HepG2 (cell line): ENCODE measurements at regions not wholly inside any gene's neighbourhood (a gene's known extent, or its start where the extent isn't known, plus 50 kb on each side); places are given as distances from the start of the nearest gene placed in this dataset.

Source experiments
- ATAC-seq: fragments of 200-7000 bp; cut with Tn5 transposase; 3 replicates; pipeline ENCODE4 v1.9.1; 2020; ENCODE audit warnings: mild to moderate bottlenecking, moderate library complexity
- BruUV-seq: library from RNA; stranded (reverse); fragments of 400-500 nt; replicated peaks from 2 replicates; lab custom pipeline; 2021; lab: Mats Ljungman, UMichigan
- CTCF ChIA-PET: fragments of 300-600 bp; formaldehyde crosslinking; extraction: SDS; loops from one replicate; lab custom pipeline; 2021; ENCODE audit warnings: low total read pairs, inconsistent platforms, low intra/inter-chr PET ratio; lab: Yijun Ruan, JAX
- POLR2A ChIA-PET: fragments of 350-600 bp; sonication (Branson Sonifier 250); formaldehyde crosslinking; loops from one replicate; lab custom pipeline; 2020; ENCODE audit warnings: antibody characterized with exemption, inconsistent platforms; lab: Yijun Ruan, JAX
- DNase-seq: peaks from one replicate; pipeline ENCODE4 v3.0.0-alpha.2; 2015; ENCODE audit warnings: low spot score
- FAIRE-seq: peaks from 3 replicates; lab custom pipeline; 2011; peaks lifted over from hg19 to GRCh38; lab: Jason Lieb, UNC
- H2AFZ ChIP-seq: one replicate; pipeline ENCODE4 v1.6.1; 2011; ENCODE audit warnings: low read length, inconsistent platforms
- H3K27ac ChIP-seq: fragments of 300-600 bp; 3 replicates; pipeline ENCODE4 v1.8.0; 2011; ENCODE audit warnings: mixed run types, mild to moderate bottlenecking, mixed read lengths, low read length, inconsistent platforms; ENCODE audit not compliant: insufficient read depth; ENCODE audit errors: extremely low read length
- H3K27me3 ChIP-seq, 2 experiments: fragments of 200-600 bp in 1 of 2; 2 replicates in 1 of 2; 3 replicates in 1 of 2; pipeline versions ENCODE4 v1.6.0 to v1.8.0; 2011; ENCODE audit warnings: low read length in 2 of 2, mild to moderate bottlenecking in 2 of 2, moderate library complexity in 2 of 2, inconsistent platforms in 1 of 2; ENCODE audit not compliant: insufficient read depth in 2 of 2, control insufficient read depth in 1 of 2
- H3K36me3 ChIP-seq, 2 experiments: fragments of 200-600 bp in 1 of 2; replicated peaks in 1 of 2; 2 replicates in 1 of 2; 3 replicates in 1 of 2; pipeline versions ENCODE4 v1.5.1 to v1.8.0; 2011; ENCODE audit warnings: low read length in 2 of 2, inconsistent platforms in 1 of 2; ENCODE audit not compliant: insufficient read depth in 2 of 2, control insufficient read depth in 1 of 2
- H3K4me1 ChIP-seq: 2 replicates; pipeline ENCODE4 v1.5.1; 2012; ENCODE audit warnings: low read length, inconsistent platforms; ENCODE audit not compliant: insufficient read depth
- H3K4me2 ChIP-seq: 2 replicates; pipeline ENCODE4 v1.6.0; 2011; ENCODE audit warnings: low read depth, low read length, inconsistent platforms
- H3K4me3 ChIP-seq, 3 experiments: fragments of 200-600 bp in 1 of 3; sonication (generic), shearing (Covaris generic) in 1 of 3; replicated peaks in 1 of 3; 2 replicates each; pipeline ENCODE4 v1.5.1; 2011 to 2016; ENCODE audit warnings: low read length in 3 of 3, inconsistent platforms in 2 of 3, low read depth in 2 of 3, mild to moderate bottlenecking in 2 of 3, control low read depth in 1 of 3, mixed read lengths in 1 of 3; ENCODE audit not compliant: insufficient read depth in 1 of 3
- H3K79me2 ChIP-seq: one replicate; pipeline ENCODE4 v1.6.1; 2011; ENCODE audit warnings: low read length, inconsistent platforms; ENCODE audit not compliant: insufficient read depth
- H3K9ac ChIP-seq: 2 replicates; pipeline ENCODE4 v1.6.0; 2011; ENCODE audit warnings: mild to moderate bottlenecking, low read depth, low read length, inconsistent platforms; ENCODE audit not compliant: insufficient read depth
- H3K9me3 ChIP-seq: 2 replicates; pipeline ENCODE4 v1.5.1; 2012; ENCODE audit warnings: mild to moderate bottlenecking, low read length
- H4K20me1 ChIP-seq: 2 replicates; pipeline ENCODE4 v1.6.0; 2011; ENCODE audit warnings: inconsistent platforms, mild to moderate bottlenecking, low read length, moderate library complexity; ENCODE audit not compliant: insufficient read depth
- ATF2 ChIP-seq: sonication (generic); formaldehyde crosslinking; IDR thresholded peaks from 2 replicates; pipeline ENCODE4 v1.4.0; 2020; ENCODE audit warnings: missing genetic modification reagents
- BRCA1 ChIP-seq: sonication (generic); formaldehyde crosslinking; IDR thresholded peaks from 2 replicates; pipeline ENCODE4 v1.4.0; 2020; ENCODE audit warnings: missing genetic modification reagents
- DR1 ChIP-seq: sonication (generic); formaldehyde crosslinking; IDR thresholded peaks from 2 replicates; pipeline ENCODE4 v1.8.0; 2021; ENCODE audit warnings: mild to moderate bottlenecking, missing genetic modification reagents, inconsistent platforms
- HNF1B ChIP-seq: sonication (generic); formaldehyde crosslinking; IDR thresholded peaks from 2 replicates; pipeline ENCODE4 v1.5.1; 2020; ENCODE audit warnings: mild to moderate bottlenecking, moderate library complexity, missing genetic modification reagents
- HNRNPLL ChIP-seq: fragments of 200-400 bp; formaldehyde crosslinking; IDR thresholded peaks from 2 replicates; pipeline ENCODE4 v1.6.1; 2017; ENCODE audit warnings: mild to moderate bottlenecking, low read depth, low read length; ENCODE audit not compliant: poor library complexity, severe bottlenecking
- HOXA7 ChIP-seq: sonication (generic); formaldehyde crosslinking; IDR thresholded peaks from 2 replicates; pipeline ENCODE4 v1.8.1; 2022; ENCODE audit warnings: mild to moderate bottlenecking, missing genetic modification reagents, moderate library complexity
- IKZF5 ChIP-seq: IDR thresholded peaks from 2 replicates; pipeline ENCODE4 v1.6.1; 2018; ENCODE audit warnings: missing genetic modification reagents, mild to moderate bottlenecking, missing compliant biosample characterization
- KDM6A ChIP-seq: IDR thresholded peaks from 2 replicates; pipeline ENCODE4 v1.6.1; 2016; ENCODE audit warnings: low read depth
- NFE2L2 ChIP-seq: fragments of 150-350 bp; IDR thresholded peaks from 2 replicates; pipeline ENCODE4 v1.6.1; 2014; ENCODE audit warnings: low read length
- THAP8 ChIP-seq: sonication (generic); formaldehyde crosslinking; IDR thresholded peaks from 2 replicates; pipeline ENCODE4 v1.5.1; 2020; ENCODE audit warnings: missing genetic modification reagents, mild to moderate bottlenecking, borderline replicate concordance
- TIGD3 ChIP-seq: sonication (generic); formaldehyde crosslinking; IDR thresholded peaks from 2 replicates; pipeline ENCODE4 v1.5.1; 2020; ENCODE audit warnings: mild to moderate bottlenecking, missing genetic modification reagents, borderline replicate concordance
- ZBTB49 ChIP-seq: sonication (generic); formaldehyde crosslinking; IDR thresholded peaks from 2 replicates; pipeline ENCODE4 v1.4.0; 2020; ENCODE audit warnings: missing genetic modification reagents, borderline replicate concordance
- ZNF3 ChIP-seq: IDR thresholded peaks from 2 replicates; pipeline ENCODE4 v1.7.0; 2017; ENCODE audit warnings: inconsistent platforms
- ZNF83 ChIP-seq: sonication (generic); formaldehyde crosslinking; IDR thresholded peaks from 2 replicates; pipeline ENCODE4 v1.4.0; 2020; ENCODE audit warnings: missing genetic modification reagents, mild to moderate bottlenecking, borderline replicate concordance
- ZSCAN9 ChIP-seq: IDR thresholded peaks from 2 replicates; pipeline ENCODE4 v1.6.1; 2016; ENCODE audit warnings: borderline replicate concordance
- WGBS: methylation state at CpG from one replicate; pipeline ENCODE4 v1.1.6; 2017; ENCODE audit warnings: low lambda C conversion rate; 5-methylcytosine and 5-hydroxymethylcytosine counted together
- in situ Hi-C: cut with HindIII; loops from 2 replicates; pipeline ENCODE4 v1.10.0; 2017; ENCODE audit warnings: low pct_unique_long_range_greater_than_20kb; ENCODE audit not compliant: extremely low pct_ligation_motif_present
- intact Hi-C: fragments of 100-400 bp; cut with micrococcal nuclease; formaldehyde crosslinking; loops from one replicate; pipeline ENCODE4 v1.10.0; 2022; ENCODE audit not compliant: unreplicated experiment

GRCh38 chr16:48481211-48481610 lies 96.0 kb upstream of the SIAH1 start:
- BruUV-seq: no TSS peak
- Histone ChIP-seq H3K36me3 (no peaks in the 10 kb centered on the region), H2AFZ (no peak overlapping the region), H3K4me2 (peak overlapping the region; percentile 15; the same call in 1 of the 2 replicates), H4K20me1 (no peaks in the 10 kb centered on the region), H3K79me2 (no peaks in the 10 kb centered on the region), H3K9ac (no peak overlapping the region), H3K27ac (no peak overlapping the region), H3K4me1 (peaks cover 36% of the 10 kb centered on the region), H3K9me3 (no peaks in the 10 kb centered on the region), H3K27me3 (0 out of 5 replicates have a peak, but pooled peaks cover 0 to 5% of the 10 kb centered on the region in 2 experiments), H3K4me3 (no peak overlapping the region)
- DNase-seq: no peak
- intact Hi-C loops: no loop called here
- ChIA-PET POLR2A (no interaction called here), CTCF (no interaction called here)
- in situ Hi-C loops: no loop called here
- peak; percentile 8 for FAIRE-seq
- 89% methylated on average over 1 of the region's 1 CpG for WGBS
- no peak for ATAC-seq
- TF ChIP-seq DR1 (CRISPR knock-in tag) (no peak), BRCA1 (no peak), ZSCAN9 (no peak), NFE2L2 (no peak), KDM6A (no peak), HNF1B (CRISPR knock-in tag) (no peak), HNRNPLL (no peak), THAP8 (CRISPR knock-in tag) (no peak), ATF2 (CRISPR knock-in tag) (no peak), TIGD3 (CRISPR knock-in tag) (no peak), IKZF5 (no peak), ZBTB49 (no peak), HOXA7 (CRISPR knock-in tag) (no peak), ZNF3 (no peak), ZNF83 (no peak)
